ENCODE measurements at regions not wholly inside any gene's neighbourhood (a gene's known extent, or its start where the extent isn't known, plus 50 kb on each side); places are given as distances from the start of the nearest gene placed in this dataset.
A peak's percentile ranks its signal among the peaks of the same experiment; 100 is the strongest.

DNA sequence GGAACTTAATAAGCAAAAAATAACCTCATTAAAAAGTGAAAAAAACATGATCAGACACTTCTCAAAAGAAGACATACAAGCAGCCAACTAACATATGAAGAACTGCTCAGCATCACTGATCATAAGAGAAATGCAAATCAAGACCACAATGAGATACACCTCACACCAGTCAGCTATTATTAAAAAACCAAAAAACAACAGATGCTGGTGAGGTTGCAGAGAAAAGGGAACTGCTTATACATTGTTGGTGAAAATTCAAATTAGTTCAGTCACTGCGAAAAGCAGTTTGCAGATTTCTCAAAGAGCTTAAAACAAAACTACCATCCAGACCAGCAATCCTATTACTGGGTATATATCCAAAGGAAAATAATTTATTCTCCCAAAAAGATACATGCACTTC is 513.3 kb downstream of the MDFIC start:
- ChIA-PET POLR2A (no interaction called here), CTCF (interaction anchor here (1.1 kb wide), 1 partner anchor 14 kb away, joined by 3 read pairs; no protein-coding TSS in a partner anchor), SMC1A (ENCODE audit: uncharacterized antibody, unreplicated experiment) (interaction anchor here (1.6 to 2.4 kb wide), 2 partner anchors 23 to 25 kb away, joined by 6 to 8 read pairs; no protein-coding TSS in a partner anchor), RAD21 (ENCODE audit: unreplicated experiment) (interaction anchor here (0.6 to 1.0 kb wide), 2 partner anchors 23 to 39 kb away, joined by 3 read pairs; no protein-coding TSS in a partner anchor)
- H3K4me2 ChIP-seq (ENCODE audit: control insufficient read depth, insufficient read depth): 0 out of 2 replicates have a peak overlapping the region, but pooled peaks have one; percentile 25
- H3K9me3 ChIP-seq (replicated peaks; ENCODE audit: control insufficient read depth, insufficient read depth, low read length): no peaks in the 10 kb centered on the region; the same call in 2 of the 3 replicates
- no peaks in the 10 kb centered on the region for H3K36me3 ChIP-seq (ENCODE audit: control insufficient read depth in 2 of 2, insufficient read depth in 2 of 2, low read length in 1 of 2)
- no peaks in the 10 kb centered on the region for H3K4me1 ChIP-seq (ENCODE audit: control insufficient read depth, insufficient read depth, low read length)
- FAIRE-seq (no peak), ATAC-seq (peak; percentile 85), DNase-seq (ENCODE audit: low read depth, low spot score) (peak; percentile 26)
- no peaks in the 10 kb centered on the region for H3K27me3 ChIP-seq (replicated peaks in 1 of 2; ENCODE audit: control insufficient read depth in 2 of 2, insufficient read depth in 2 of 2, low read length in 1 of 2)
- no peak overlapping the region for H2AFZ ChIP-seq (ENCODE audit: control insufficient read depth, low read depth, low read length)
- BruUV-seq (replicated peaks): no TSS peak
- H3K79me2 ChIP-seq (ENCODE audit: control insufficient read depth, insufficient read depth, low read length): no peaks in the 10 kb centered on the region
- no peak overlapping the region for H3K9ac ChIP-seq (ENCODE audit: control insufficient read depth, insufficient read depth, low read length)
- in situ Hi-C loops (cut with MboI) (no loop called here), intact Hi-C loops (cut with micrococcal nuclease; ENCODE audit: unreplicated experiment) (no loop called here)
- H3K27ac ChIP-seq (ENCODE audit: control insufficient read depth, insufficient read depth): no peak overlapping the region
- 0% methylated on average over 1 of the region's 1 CpG for WGBS (ENCODE audit: insufficient coverage, insufficient replicate concordance, low lambda C conversion rate, missing lambda C conversion rate)
- H3K4me3 ChIP-seq: no peak overlapping the region
- no peaks in the 10 kb centered on the region for H4K20me1 ChIP-seq (ENCODE audit: control insufficient read depth, insufficient read depth)
- TF ChIP-seq SUZ12 (IDR thresholded peaks at IDR 0.05; ENCODE audit: unreplicated experiment): no peak
- TF ChIP-seq NBN (IDR thresholded peaks at IDR 0.05): 0 out of 2 replicates have a peak, but pooled peaks have one; percentile 21
- no peak for TF ChIP-seq ZZZ3 (IDR thresholded peaks at IDR 0.05; ENCODE audit: control insufficient read depth, insufficient read length, low read depth)
- TF ChIP-seq, protein P1, sequence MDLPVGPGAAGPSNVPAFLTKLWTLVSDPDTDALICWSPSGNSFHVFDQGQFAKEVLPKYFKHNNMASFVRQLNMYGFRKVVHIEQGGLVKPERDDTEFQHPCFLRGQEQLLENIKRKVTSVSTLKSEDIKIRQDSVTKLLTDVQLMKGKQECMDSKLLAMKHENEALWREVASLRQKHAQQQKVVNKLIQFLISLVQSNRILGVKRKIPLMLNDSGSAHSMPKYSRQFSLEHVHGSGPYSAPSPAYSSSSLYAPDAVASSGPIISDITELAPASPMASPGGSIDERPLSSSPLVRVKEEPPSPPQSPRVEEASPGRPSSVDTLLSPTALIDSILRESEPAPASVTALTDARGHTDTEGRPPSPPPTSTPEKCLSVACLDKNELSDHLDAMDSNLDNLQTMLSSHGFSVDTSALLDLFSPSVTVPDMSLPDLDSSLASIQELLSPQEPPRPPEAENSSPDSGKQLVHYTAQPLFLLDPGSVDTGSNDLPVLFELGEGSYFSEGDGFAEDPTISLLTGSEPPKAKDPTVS (IDR thresholded peaks at IDR 0.05; ENCODE audit: low read depth, low read length): no peak
- no peak for TF ChIP-seq EED (IDR thresholded peaks at IDR 0.05; ENCODE audit: low read depth)
- no peak for TF ChIP-seq SP1 (IDR thresholded peaks at IDR 0.05; ENCODE audit: low read depth, low read length)
- no peak for TF ChIP-seq BHLHE40 (IDR thresholded peaks at IDR 0.05; ENCODE audit: borderline replicate concordance in 1 of 2, low read depth in 2 of 2, low read length in 1 of 2)
- no peak for TF ChIP-seq EP300 (IDR thresholded peaks at IDR 0.05; ENCODE audit: borderline replicate concordance in 1 of 2, control insufficient read depth in 1 of 2, low read depth in 2 of 2, low read length in 2 of 2)
- TF ChIP-seq BACH1 (IDR thresholded peaks at IDR 0.05; ENCODE audit: borderline replicate concordance): no peak
- no peak for TF ChIP-seq TCF3 (IDR thresholded peaks at IDR 0.05; ENCODE audit: borderline replicate concordance, insufficient read depth, low read depth, low read length)
- TF ChIP-seq BRCA1 (IDR thresholded peaks at IDR 0.05; ENCODE audit: low read depth, low read length): no peak
- no peak for TF ChIP-seq ZNF217 (IDR thresholded peaks at IDR 0.05)
- peak; percentile 65 for TF ChIP-seq RUNX3 (IDR thresholded peaks at IDR 0.05; ENCODE audit: low read length)
- TF ChIP-seq POU2F2 (IDR thresholded peaks at IDR 0.05; ENCODE audit: borderline replicate concordance, low read depth, low read length): peak; percentile 72; the same call in 1 of the 3 replicates
- TF ChIP-seq JUNB (IDR thresholded peaks at IDR 0.05): no peak
- TF ChIP-seq POLR2AphosphoS5 (IDR thresholded peaks at IDR 0.05; ENCODE audit: low read length): no peak
- TF ChIP-seq FOXM1 (IDR thresholded peaks at IDR 0.05; ENCODE audit: low read depth, low read length): no peak
- TF ChIP-seq, protein P2, sequence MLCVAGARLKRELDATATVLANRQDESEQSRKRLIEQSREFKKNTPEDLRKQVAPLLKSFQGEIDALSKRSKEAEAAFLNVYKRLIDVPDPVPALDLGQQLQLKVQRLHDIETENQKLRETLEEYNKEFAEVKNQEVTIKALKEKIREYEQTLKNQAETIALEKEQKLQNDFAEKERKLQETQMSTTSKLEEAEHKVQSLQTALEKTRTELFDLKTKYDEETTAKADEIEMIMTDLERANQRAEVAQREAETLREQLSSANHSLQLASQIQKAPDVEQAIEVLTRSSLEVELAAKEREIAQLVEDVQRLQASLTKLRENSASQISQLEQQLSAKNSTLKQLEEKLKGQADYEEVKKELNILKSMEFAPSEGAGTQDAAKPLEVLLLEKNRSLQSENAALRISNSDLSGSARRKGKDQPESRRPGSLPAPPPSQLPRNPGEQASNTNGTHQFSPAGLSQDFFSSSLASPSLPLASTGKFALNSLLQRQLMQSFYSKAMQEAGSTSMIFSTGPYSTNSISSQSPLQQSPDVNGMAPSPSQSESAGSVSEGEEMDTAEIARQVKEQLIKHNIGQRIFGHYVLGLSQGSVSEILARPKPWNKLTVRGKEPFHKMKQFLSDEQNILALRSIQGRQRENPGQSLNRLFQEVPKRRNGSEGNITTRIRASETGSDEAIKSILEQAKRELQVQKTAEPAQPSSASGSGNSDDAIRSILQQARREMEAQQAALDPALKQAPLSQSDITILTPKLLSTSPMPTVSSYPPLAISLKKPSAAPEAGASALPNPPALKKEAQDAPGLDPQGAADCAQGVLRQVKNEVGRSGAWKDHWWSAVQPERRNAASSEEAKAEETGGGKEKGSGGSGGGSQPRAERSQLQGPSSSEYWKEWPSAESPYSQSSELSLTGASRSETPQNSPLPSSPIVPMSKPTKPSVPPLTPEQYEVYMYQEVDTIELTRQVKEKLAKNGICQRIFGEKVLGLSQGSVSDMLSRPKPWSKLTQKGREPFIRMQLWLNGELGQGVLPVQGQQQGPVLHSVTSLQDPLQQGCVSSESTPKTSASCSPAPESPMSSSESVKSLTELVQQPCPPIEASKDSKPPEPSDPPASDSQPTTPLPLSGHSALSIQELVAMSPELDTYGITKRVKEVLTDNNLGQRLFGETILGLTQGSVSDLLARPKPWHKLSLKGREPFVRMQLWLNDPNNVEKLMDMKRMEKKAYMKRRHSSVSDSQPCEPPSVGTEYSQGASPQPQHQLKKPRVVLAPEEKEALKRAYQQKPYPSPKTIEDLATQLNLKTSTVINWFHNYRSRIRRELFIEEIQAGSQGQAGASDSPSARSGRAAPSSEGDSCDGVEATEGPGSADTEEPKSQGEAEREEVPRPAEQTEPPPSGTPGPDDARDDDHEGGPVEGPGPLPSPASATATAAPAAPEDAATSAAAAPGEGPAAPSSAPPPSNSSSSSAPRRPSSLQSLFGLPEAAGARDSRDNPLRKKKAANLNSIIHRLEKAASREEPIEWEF (IDR thresholded peaks at IDR 0.05; ENCODE audit: insufficient replicate concordance, low read depth, low read length): no peak
- TF ChIP-seq ZSCAN29 (IDR thresholded peaks at IDR 0.05): no peak
- no peak for TF ChIP-seq CHD2 (IDR thresholded peaks at IDR 0.05; ENCODE audit: borderline replicate concordance, low read depth, low read length)
- no peak for TF ChIP-seq HDAC2 (IDR thresholded peaks at IDR 0.05)
